WTC11 (cell line): ENCODE measurements at regions not wholly inside any gene's neighbourhood (a gene's known extent, or its start where the extent isn't known, plus 50 kb on each side); places are given as distances from the start of the nearest gene placed in this dataset.

ENCODE experiments used
- ATAC-seq: fragments of 200-7000 bp; cut with Tn5 transposase; 2 replicates; pipeline ENCODE4 v1.10.0; 2021; ENCODE audit warnings: mild to moderate bottlenecking, moderate library complexity
- CTCF ChIA-PET: fragments of 300-600 bp; sonication (Branson Sonifier 250); formaldehyde crosslinking; loops from one replicate; lab custom pipeline; 2021; ENCODE audit warnings: antibody characterized with exemption; lab: Charles Lee
- POLR2A ChIA-PET: fragments of 350-600 bp; sonication (Branson Sonifier 250); formaldehyde crosslinking; loops from one replicate; lab custom pipeline; 2021; ENCODE audit warnings: antibody characterized with exemption; lab: Charles Lee
- DNase-seq: peaks from one replicate; pipeline ENCODE4 v3.0.0; 2021; ENCODE audit warnings: low spot score
- H3K27ac Mint-ChIP-seq: 2 replicates; pipeline ENCODE4 v1.8.0; 2021; ENCODE audit warnings: mixed read lengths
- H3K27me3 Mint-ChIP-seq: 2 replicates; pipeline ENCODE4 v1.8.0; 2021; ENCODE audit warnings: low read depth, mild to moderate bottlenecking, moderate library complexity, mixed read lengths
- H3K36me3 Mint-ChIP-seq: 2 replicates; pipeline ENCODE4 v1.8.0; 2021; ENCODE audit warnings: mixed read lengths
- H3K4me1 Mint-ChIP-seq: 2 replicates; pipeline ENCODE4 v1.8.0; 2022; ENCODE audit warnings: mixed read lengths
- H3K4me3 Mint-ChIP-seq: 2 replicates; pipeline ENCODE4 v1.8.0; 2021; ENCODE audit warnings: mild to moderate bottlenecking, moderate library complexity, mixed read lengths
- H3K9me3 Mint-ChIP-seq: 2 replicates; pipeline ENCODE4 v1.8.0; 2021; ENCODE audit warnings: mixed read lengths
- CREB1 ChIP-seq: sonication (generic); formaldehyde crosslinking; IDR thresholded peaks from 2 replicates; pipeline ENCODE4 v1.8.0; 2023; ENCODE audit warnings: mild to moderate bottlenecking, missing genetic modification reagents
- HMGA2 ChIP-seq: fragments of 250-450 bp; sonication (Bioruptor Pico); IDR thresholded peaks from 2 replicates; pipeline ENCODE4 v1.4.0; 2021; ENCODE audit warnings: mild to moderate bottlenecking, moderate library complexity
- KAT7 ChIP-seq: sonication (generic); formaldehyde crosslinking; IDR thresholded peaks from 2 replicates; pipeline ENCODE4 v1.8.1; 2023; ENCODE audit warnings: missing genetic modification reagents, mild to moderate bottlenecking, borderline replicate concordance
- MYBL2 ChIP-seq: sonication (generic); formaldehyde crosslinking; IDR thresholded peaks from 2 replicates; pipeline ENCODE4 v1.8.1; 2023; ENCODE audit warnings: mild to moderate bottlenecking, moderate library complexity, missing genetic modification reagents
- NR2C2 ChIP-seq: sonication (generic); formaldehyde crosslinking; IDR thresholded peaks from 2 replicates; pipeline ENCODE4 v1.8.0; 2022; ENCODE audit warnings: mild to moderate bottlenecking, missing genetic modification reagents
- NR3C1 ChIP-seq: sonication (generic); formaldehyde crosslinking; conservative IDR thresholded peaks from 2 replicates; pipeline ENCODE4 v1.8.1; 2023; ENCODE audit warnings: low read depth, mild to moderate bottlenecking, missing genetic modification reagents
- SMAD4 ChIP-seq: sonication (generic); formaldehyde crosslinking; IDR thresholded peaks from 2 replicates; pipeline ENCODE4 v1.8.0; 2022; ENCODE audit warnings: mild to moderate bottlenecking, missing genetic modification reagents
- SP1 ChIP-seq: sonication (generic); formaldehyde crosslinking; conservative IDR thresholded peaks from 2 replicates; pipeline ENCODE4 v1.8.1; 2022; ENCODE audit warnings: missing genetic modification reagents
- TCF7 ChIP-seq: sonication (generic); formaldehyde crosslinking; IDR thresholded peaks from 2 replicates; pipeline ENCODE4 v1.8.0; 2022; ENCODE audit warnings: mild to moderate bottlenecking, low read depth, missing genetic modification reagents, moderate library complexity
- TEAD1 ChIP-seq: sonication (generic); formaldehyde crosslinking; IDR thresholded peaks from 2 replicates; pipeline ENCODE4 v1.8.0; 2022; ENCODE audit warnings: mild to moderate bottlenecking, missing genetic modification reagents
- TP53 ChIP-seq: sonication (generic); formaldehyde crosslinking; IDR thresholded peaks from 2 replicates; pipeline ENCODE4 v1.8.1; 2023; ENCODE audit warnings: mild to moderate bottlenecking, missing genetic modification reagents
- ZNF121 ChIP-seq: sonication (generic); formaldehyde crosslinking; IDR thresholded peaks from 2 replicates; pipeline ENCODE4 v1.8.0; 2023; ENCODE audit warnings: missing genetic modification reagents
- ZNF138 ChIP-seq: sonication (generic); formaldehyde crosslinking; conservative IDR thresholded peaks from 2 replicates; pipeline ENCODE4 v1.8.1; 2022; ENCODE audit warnings: mild to moderate bottlenecking, moderate library complexity, missing genetic modification reagents
- TF ChIP-seq, protein P1 (sequence below): fragments of 250-450 bp; sonication (Bioruptor Pico); IDR thresholded peaks from 2 replicates; pipeline ENCODE4 v1.9.0; 2021; ENCODE audit warnings: moderate library complexity, mild to moderate bottlenecking, inconsistent platforms, borderline replicate concordance
- TF ChIP-seq, protein P2 (sequence below): fragments of 250-450 bp; sonication (Bioruptor Pico); IDR thresholded peaks from 2 replicates; pipeline ENCODE4 v1.9.0; 2021; ENCODE audit warnings: mild to moderate bottlenecking
- TF ChIP-seq, protein P3 (sequence below): sonication (generic); formaldehyde crosslinking; IDR thresholded peaks from 2 replicates; pipeline ENCODE4 v1.8.1; 2022; ENCODE audit warnings: mild to moderate bottlenecking, moderate library complexity, missing genetic modification reagents
- TF ChIP-seq, protein P4 (sequence below): fragments of 250-450 bp; sonication (Bioruptor Pico); IDR thresholded peaks from 2 replicates; pipeline ENCODE4 v1.9.0; 2021; ENCODE audit warnings: mild to moderate bottlenecking
- TF ChIP-seq, protein P5 (sequence below): sonication (generic); formaldehyde crosslinking; IDR thresholded peaks from 2 replicates; pipeline ENCODE4 v1.8.0; 2022; ENCODE audit warnings: mild to moderate bottlenecking, missing genetic modification reagents
- TF ChIP-seq, protein P6 (sequence below): sonication (generic); formaldehyde crosslinking; IDR thresholded peaks from 2 replicates; pipeline ENCODE4 v1.8.0; 2022; ENCODE audit warnings: missing genetic modification reagents
- TF ChIP-seq, protein P7 (sequence below): sonication (generic); formaldehyde crosslinking; IDR thresholded peaks from 2 replicates; pipeline ENCODE4 v1.8.0; 2022; ENCODE audit warnings: mild to moderate bottlenecking, missing genetic modification reagents

DNA sequence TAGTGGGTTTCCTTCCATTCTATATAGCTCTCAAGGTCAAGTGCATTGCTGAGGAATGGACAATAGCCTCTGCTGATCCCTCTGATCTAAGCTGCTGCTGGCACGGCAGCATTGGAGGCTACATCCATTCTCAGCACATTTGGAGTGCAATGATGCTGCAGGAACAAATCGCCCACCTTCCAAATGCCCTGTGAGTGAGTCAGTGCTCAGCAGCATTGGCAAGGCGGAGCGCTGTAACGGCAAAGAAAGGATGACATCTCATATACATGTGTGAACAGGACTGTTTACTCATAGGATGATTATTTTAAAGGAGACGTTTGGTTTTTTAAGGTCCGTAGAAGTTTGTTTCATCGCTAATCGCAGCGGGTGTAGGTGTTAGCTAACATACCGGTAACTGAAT, 408.7 kb downstream of the ARHGEF28 start (continued):
- TF ChIP-seq, protein P1, sequence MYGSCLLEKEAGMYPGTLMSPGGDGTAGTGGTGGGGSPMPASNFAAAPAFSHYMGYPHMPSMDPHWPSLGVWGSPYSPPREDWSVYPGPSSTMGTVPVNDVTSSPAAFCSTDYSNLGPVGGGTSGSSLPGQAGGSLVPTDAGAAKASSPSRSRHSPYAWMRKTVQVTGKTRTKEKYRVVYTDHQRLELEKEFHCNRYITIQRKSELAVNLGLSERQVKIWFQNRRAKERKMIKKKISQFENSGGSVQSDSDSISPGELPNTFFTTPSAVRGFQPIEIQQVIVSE (CRISPR knock-in tag): no peak
- no peak for TF ChIP-seq TEAD1
- no peak for TF ChIP-seq NR2C2
- TF ChIP-seq TCF7: no peak
- no peak for TF ChIP-seq NR3C1 (CRISPR knock-in tag)
- TF ChIP-seq, protein P2, sequence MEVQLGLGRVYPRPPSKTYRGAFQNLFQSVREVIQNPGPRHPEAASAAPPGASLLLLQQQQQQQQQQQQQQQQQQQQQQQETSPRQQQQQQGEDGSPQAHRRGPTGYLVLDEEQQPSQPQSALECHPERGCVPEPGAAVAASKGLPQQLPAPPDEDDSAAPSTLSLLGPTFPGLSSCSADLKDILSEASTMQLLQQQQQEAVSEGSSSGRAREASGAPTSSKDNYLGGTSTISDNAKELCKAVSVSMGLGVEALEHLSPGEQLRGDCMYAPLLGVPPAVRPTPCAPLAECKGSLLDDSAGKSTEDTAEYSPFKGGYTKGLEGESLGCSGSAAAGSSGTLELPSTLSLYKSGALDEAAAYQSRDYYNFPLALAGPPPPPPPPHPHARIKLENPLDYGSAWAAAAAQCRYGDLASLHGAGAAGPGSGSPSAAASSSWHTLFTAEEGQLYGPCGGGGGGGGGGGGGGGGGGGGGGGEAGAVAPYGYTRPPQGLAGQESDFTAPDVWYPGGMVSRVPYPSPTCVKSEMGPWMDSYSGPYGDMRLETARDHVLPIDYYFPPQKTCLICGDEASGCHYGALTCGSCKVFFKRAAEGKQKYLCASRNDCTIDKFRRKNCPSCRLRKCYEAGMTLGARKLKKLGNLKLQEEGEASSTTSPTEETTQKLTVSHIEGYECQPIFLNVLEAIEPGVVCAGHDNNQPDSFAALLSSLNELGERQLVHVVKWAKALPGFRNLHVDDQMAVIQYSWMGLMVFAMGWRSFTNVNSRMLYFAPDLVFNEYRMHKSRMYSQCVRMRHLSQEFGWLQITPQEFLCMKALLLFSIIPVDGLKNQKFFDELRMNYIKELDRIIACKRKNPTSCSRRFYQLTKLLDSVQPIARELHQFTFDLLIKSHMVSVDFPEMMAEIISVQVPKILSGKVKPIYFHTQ: no peak
- TF ChIP-seq, protein P3, sequence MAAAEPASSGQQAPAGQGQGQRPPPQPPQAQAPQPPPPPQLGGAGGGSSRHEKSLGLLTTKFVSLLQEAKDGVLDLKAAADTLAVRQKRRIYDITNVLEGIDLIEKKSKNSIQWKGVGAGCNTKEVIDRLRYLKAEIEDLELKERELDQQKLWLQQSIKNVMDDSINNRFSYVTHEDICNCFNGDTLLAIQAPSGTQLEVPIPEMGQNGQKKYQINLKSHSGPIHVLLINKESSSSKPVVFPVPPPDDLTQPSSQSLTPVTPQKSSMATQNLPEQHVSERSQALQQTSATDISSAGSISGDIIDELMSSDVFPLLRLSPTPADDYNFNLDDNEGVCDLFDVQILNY (CRISPR knock-in tag): no peak
- no peak for TF ChIP-seq CREB1 (CRISPR knock-in tag)
- TF ChIP-seq, protein P4, sequence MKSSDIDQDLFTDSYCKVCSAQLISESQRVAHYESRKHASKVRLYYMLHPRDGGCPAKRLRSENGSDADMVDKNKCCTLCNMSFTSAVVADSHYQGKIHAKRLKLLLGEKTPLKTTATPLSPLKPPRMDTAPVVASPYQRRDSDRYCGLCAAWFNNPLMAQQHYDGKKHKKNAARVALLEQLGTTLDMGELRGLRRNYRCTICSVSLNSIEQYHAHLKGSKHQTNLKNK: no peak

DNA sequence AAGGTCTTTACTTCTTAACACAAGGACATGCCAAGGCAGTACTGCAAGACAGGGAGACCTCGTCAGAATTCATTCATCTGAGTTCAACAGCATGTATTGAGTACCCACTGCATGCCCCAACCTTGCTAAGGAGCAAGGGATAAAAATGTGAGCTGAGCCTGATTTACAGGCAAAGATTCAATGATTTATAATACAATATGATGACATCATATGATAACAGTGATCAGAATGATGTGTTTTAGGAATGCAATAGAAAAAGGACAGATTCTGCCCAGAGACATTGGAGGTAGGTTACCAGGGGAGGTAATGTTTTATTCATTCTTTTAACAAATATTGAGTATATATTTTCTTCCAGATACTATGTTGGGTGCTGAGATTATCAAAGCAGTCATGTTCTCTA, 406.6 kb downstream of the ARHGEF28 start:
- Mint-ChIP-seq H3K36me3 (no peaks in the 10 kb centered on the region), H3K27me3 (no peaks in the 10 kb centered on the region), H3K9me3 (no peaks in the 10 kb centered on the region), H3K4me1 (peaks cover 7% of the 10 kb centered on the region), H3K4me3 (no peak overlapping the region), H3K27ac (no peak overlapping the region)
- TF ChIP-seq, protein P5, sequence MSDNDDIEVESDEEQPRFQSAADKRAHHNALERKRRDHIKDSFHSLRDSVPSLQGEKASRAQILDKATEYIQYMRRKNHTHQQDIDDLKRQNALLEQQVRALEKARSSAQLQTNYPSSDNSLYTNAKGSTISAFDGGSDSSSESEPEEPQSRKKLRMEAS (CRISPR knock-in tag): no peak
- no peak for TF ChIP-seq TEAD1
- TF ChIP-seq, protein P6, sequence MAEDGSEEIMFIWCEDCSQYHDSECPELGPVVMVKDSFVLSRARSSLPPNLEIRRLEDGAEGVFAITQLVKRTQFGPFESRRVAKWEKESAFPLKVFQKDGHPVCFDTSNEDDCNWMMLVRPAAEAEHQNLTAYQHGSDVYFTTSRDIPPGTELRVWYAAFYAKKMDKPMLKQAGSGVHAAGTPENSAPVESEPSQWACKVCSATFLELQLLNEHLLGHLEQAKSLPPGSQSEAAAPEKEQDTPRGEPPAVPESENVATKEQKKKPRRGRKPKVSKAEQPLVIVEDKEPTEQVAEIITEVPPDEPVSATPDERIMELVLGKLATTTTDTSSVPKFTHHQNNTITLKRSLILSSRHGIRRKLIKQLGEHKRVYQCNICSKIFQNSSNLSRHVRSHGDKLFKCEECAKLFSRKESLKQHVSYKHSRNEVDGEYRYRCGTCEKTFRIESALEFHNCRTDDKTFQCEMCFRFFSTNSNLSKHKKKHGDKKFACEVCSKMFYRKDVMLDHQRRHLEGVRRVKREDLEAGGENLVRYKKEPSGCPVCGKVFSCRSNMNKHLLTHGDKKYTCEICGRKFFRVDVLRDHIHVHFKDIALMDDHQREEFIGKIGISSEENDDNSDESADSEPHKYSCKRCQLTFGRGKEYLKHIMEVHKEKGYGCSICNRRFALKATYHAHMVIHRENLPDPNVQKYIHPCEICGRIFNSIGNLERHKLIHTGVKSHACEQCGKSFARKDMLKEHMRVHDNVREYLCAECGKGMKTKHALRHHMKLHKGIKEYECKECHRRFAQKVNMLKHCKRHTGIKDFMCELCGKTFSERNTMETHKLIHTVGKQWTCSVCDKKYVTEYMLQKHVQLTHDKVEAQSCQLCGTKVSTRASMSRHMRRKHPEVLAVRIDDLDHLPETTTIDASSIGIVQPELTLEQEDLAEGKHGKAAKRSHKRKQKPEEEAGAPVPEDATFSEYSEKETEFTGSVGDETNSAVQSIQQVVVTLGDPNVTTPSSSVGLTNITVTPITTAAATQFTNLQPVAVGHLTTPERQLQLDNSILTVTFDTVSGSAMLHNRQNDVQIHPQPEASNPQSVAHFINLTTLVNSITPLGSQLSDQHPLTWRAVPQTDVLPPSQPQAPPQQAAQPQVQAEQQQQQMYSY (CRISPR knock-in tag): no peak
- no peak for TF ChIP-seq TCF7
- TF ChIP-seq, protein P7, sequence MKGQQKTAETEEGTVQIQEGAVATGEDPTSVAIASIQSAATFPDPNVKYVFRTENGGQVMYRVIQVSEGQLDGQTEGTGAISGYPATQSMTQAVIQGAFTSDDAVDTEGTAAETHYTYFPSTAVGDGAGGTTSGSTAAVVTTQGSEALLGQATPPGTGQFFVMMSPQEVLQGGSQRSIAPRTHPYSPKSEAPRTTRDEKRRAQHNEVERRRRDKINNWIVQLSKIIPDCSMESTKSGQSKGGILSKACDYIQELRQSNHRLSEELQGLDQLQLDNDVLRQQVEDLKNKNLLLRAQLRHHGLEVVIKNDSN (CRISPR knock-in tag): no peak
- no peak for TF ChIP-seq TP53 (CRISPR knock-in tag)
- TF ChIP-seq SMAD4 (CRISPR knock-in tag): no peak
- no peak for TF ChIP-seq HMGA2 (CRISPR knock-in tag)
- TF ChIP-seq ZNF138 (CRISPR knock-in tag): no peak
- TF ChIP-seq, protein P1 (CRISPR knock-in tag): no peak
- no peak for TF ChIP-seq MYBL2 (CRISPR knock-in tag)
- no peak for TF ChIP-seq KAT7
- no peak for TF ChIP-seq SP1 (CRISPR knock-in tag)
- TF ChIP-seq ZNF121: no peak
- ATAC-seq: no peak
- ChIA-PET CTCF (no interaction called here), POLR2A (no interaction called here)
- no peak for DNase-seq
